NCI-H2029 treated with DMSO at 0.1 percent for 48 hours (cell line): ENCODE measurements at regions not wholly inside any gene's neighbourhood (a gene's known extent, or its start where the extent isn't known, plus 50 kb on each side); places are given as distances from the start of the nearest gene placed in this dataset.

ENCODE experiments used
- DNase-seq: peaks from one replicate; lab custom pipeline; 2025; lab: John Stamatoyannopoulos, UW

- DNase-seq = no peak
Measured at GRCh38 chr1:82893712-82894470, 1093.2 kb downstream of the ADGRL2 start.

GRCh38 chr1:82880506-82880905, 1079.8 kb downstream of the ADGRL2 start:
- no peak for DNase-seq

GRCh38 chr1:82879701-82880305, 1079.1 kb downstream of the ADGRL2 start:
- DNase-seq = no peak

- no peak for DNase-seq
Measured at GRCh38 chr1:82875170-82875569, 1074.4 kb downstream of the ADGRL2 start.

GRCh38 chr1:82874041-82874440, 1073.3 kb downstream of the ADGRL2 start:
- DNase-seq = no peak

GRCh38 chr1:82870332-82870731, 1069.6 kb downstream of the ADGRL2 start:
- DNase-seq = no peak

- no peak for DNase-seq
Measured at GRCh38 chr1:82867781-82868180, 1067.0 kb downstream of the ADGRL2 start.

GRCh38 chr1:82861749-82862148, 1061.0 kb downstream of the ADGRL2 start:
- no peak for DNase-seq

- DNase-seq = no peak
Measured at GRCh38 chr1:82858031-82858430, 1057.3 kb downstream of the ADGRL2 start.

- no peak for DNase-seq
Measured at GRCh38 chr1:82849460-82849859, 1048.7 kb downstream of the ADGRL2 start.

- DNase-seq = no peak
Measured at GRCh38 chr1:82848043-82848442, 1047.3 kb downstream of the ADGRL2 start.

GRCh38 chr1:82845866-82846265, 1045.1 kb downstream of the ADGRL2 start:
- DNase-seq = no peak

- DNase-seq = no peak
Measured at GRCh38 chr1:82844911-82845827, 1044.4 kb downstream of the ADGRL2 start.

GRCh38 chr1:82844447-82844846, 1043.7 kb downstream of the ADGRL2 start:
- no peak for DNase-seq

- no peak for DNase-seq
Measured at GRCh38 chr1:82843876-82844275, 1043.1 kb downstream of the ADGRL2 start.

- DNase-seq = no peak
Measured at GRCh38 chr1:82840192-82840591, 1039.5 kb downstream of the ADGRL2 start.

GRCh38 chr1:82837766-82838465, 1037.2 kb downstream of the ADGRL2 start:
- DNase-seq = no peak

GRCh38 chr1:82836973-82837680, 1036.4 kb downstream of the ADGRL2 start:
- DNase-seq = no peak

GRCh38 chr1:82836213-82836972, 1035.7 kb downstream of the ADGRL2 start:
- no peak for DNase-seq

- DNase-seq = no peak
Measured at GRCh38 chr1:82830690-82831380, 1030.1 kb downstream of the ADGRL2 start.
